ENCODE measurements at regions not wholly inside any gene's neighbourhood (a gene's known extent, or its start where the extent isn't known, plus 50 kb on each side); places are given as distances from the start of the nearest gene placed in this dataset.
"Not testable (repeated sequence)": the region's sequence is repeated elsewhere in the genome, so short reads cannot be mapped to it uniquely, and the experiment has no call there.

- not testable (repeated sequence) for TF ChIP-seq CTCF, POLR2A (IDR thresholded peaks at IDR 0.05)
Observed at GRCh38 chr10:47582051-47582450, 58.6 kb upstream of the AGAP9 start.
